ENCODE measurements at regions not wholly inside any gene's neighbourhood (a gene's known extent, or its start where the extent isn't known, plus 50 kb on each side); places are given as distances from the start of the nearest gene placed in this dataset.

DNA sequence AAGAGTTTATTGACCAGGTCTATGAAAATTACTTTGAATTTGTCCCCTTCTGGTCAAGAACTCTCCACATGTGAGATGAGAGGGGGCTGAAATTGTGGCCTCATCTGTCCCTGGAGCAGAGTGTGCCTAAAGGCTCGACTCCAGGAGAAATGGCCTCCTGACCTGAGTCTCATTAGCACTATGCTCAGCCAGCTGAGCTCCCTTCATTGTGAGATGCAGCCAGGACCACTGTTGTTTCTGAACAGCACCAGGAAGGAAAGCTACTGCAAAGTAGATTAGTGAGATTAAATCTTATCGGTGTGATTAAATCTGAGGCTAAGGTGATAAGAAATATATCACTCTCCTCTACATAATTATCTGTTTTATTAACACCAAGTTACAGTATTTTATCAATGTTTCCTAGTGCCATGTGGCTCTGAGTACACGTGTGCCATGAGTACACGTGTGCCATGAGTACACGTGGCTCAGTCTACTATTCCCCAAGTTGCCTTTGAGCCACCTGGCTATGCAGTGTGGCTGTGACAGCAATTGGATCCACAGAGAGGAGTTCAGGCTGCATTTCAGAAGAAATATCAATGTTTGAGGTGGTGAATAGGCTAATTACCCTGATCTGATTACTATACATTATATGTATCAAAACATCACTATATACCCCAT, 126.9 kb downstream of the IPMK start:
- DNase-seq (ENCODE audit: low read depth) = no peak
- TF ChIP-seq, protein P1, sequence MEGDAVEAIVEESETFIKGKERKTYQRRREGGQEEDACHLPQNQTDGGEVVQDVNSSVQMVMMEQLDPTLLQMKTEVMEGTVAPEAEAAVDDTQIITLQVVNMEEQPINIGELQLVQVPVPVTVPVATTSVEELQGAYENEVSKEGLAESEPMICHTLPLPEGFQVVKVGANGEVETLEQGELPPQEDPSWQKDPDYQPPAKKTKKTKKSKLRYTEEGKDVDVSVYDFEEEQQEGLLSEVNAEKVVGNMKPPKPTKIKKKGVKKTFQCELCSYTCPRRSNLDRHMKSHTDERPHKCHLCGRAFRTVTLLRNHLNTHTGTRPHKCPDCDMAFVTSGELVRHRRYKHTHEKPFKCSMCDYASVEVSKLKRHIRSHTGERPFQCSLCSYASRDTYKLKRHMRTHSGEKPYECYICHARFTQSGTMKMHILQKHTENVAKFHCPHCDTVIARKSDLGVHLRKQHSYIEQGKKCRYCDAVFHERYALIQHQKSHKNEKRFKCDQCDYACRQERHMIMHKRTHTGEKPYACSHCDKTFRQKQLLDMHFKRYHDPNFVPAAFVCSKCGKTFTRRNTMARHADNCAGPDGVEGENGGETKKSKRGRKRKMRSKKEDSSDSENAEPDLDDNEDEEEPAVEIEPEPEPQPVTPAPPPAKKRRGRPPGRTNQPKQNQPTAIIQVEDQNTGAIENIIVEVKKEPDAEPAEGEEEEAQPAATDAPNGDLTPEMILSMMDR (conservative IDR thresholded peaks at IDR 0.05; ENCODE audit: low read depth, low read length) = no peak
- H3K4me3 ChIP-seq (ENCODE audit: low read length) = no peak overlapping the region

DNA sequence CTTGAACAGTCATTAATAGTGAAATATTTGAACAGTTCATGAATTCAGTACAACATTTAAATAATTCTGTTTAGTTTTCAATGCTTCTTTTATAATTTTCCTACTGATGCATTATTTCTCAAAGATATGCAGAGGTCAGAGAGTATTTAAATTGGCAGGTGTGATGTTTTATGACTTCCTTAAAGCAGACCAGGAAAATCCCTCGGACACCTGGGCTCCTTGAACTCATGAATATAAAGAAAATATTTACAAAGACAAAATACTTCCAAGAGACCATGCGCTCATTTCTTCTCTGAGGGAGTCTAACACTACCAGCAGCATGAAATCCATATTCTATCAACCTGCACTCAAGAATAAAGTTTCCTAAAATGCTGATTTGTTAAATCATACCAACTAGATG, 127.6 kb downstream of the IPMK start:
- H3K4me3 ChIP-seq (ENCODE audit: low read length) = no peak overlapping the region
- TF ChIP-seq, protein P1 (conservative IDR thresholded peaks at IDR 0.05; ENCODE audit: low read depth, low read length) = no peak
- DNase-seq (ENCODE audit: low read depth) = no peak

DNA sequence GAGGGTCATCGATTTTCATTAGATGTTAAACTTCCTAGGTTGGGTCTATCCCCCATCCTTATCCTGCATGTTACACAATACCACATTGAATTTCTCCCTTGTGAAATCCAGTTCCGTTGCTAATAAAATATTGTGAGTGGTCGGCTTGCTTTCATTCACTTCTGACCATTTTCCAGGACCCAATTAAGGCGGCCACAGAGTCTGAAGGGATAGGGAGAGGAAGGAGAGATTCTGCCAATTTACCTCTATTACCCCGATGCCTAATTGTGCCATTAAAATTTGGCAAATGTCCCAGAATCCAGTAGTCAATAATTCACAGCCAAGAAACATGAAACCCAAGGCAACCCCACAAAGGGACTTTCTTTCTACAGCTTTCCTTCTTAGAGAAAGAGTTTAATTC, 129.9 kb downstream of the IPMK start:
- DNase-seq (ENCODE audit: low read depth) = no peak
- no peak overlapping the region for H3K4me3 ChIP-seq (ENCODE audit: low read length)
- TF ChIP-seq, protein P1 (conservative IDR thresholded peaks at IDR 0.05; ENCODE audit: low read depth, low read length) = no peak

DNA sequence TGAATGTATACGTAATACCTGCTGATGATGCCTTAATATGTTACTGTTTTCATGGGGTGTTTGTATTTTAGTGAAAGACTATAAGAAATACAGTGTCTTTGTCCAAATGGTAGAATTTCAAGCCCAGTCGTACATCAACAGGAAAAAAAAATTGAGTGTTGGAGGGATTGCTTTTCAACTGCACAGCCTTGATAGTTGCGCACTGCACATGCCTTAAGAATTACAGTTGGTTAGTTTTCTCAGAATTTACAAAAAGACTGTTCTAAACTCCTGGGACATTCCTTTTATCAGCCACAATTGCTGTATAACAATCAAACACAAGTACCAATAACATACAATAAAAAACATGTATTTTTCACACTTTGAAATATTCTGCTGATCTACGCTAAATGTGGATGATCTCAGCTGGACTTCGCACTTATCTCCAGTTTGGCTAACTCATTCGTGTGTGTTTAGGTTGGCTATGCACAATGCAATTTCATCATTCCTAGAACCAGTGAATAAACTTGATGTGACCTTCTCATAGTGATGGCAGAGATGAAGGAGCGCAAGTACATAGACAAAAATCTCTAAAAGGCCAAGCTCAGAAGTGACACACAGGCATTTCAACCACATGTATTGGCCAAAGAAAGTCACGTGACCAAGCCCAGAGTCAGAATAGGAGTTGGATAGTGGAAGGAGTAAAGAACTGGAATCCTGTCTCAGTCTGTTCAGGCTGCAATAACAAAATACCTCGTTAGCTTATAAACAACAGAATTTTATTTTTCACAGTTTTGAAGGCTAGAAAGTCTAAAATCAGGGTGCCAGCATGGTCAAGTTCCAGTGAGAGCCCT, 152.3 kb downstream of the IPMK start:
- TF ChIP-seq, protein P1 (conservative IDR thresholded peaks at IDR 0.05; ENCODE audit: low read depth, low read length) = no peak
- no peak for DNase-seq (ENCODE audit: low read depth)

DNA sequence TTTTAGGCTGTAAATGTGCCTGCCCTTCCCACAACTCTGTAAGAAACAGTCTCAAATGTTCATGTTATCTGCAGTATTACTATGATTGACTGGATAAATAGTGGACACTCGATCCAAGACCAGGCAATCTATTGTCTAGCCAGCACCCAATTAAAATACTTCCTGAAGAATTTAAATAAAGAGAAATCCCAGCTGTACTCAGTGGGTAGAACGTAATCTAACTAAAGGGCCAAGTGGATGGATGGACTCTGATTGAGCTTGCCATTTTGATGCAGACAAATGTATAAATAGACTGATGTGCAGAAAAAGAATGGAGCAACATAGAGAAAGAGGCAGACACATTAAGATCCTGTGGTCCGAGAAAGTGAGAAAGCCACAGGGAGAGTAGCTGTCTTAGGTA, 158.0 kb downstream of the IPMK start:
- no peak overlapping the region for H3K4me3 ChIP-seq (ENCODE audit: low read length)
- TF ChIP-seq, protein P1 (conservative IDR thresholded peaks at IDR 0.05; ENCODE audit: low read depth, low read length) = no peak
- DNase-seq (ENCODE audit: low read depth) = no peak

More for the DNA sequence above, 152.3 kb downstream of the IPMK start:
- no peak overlapping the region for H3K4me3 ChIP-seq (ENCODE audit: low read length)

DNA sequence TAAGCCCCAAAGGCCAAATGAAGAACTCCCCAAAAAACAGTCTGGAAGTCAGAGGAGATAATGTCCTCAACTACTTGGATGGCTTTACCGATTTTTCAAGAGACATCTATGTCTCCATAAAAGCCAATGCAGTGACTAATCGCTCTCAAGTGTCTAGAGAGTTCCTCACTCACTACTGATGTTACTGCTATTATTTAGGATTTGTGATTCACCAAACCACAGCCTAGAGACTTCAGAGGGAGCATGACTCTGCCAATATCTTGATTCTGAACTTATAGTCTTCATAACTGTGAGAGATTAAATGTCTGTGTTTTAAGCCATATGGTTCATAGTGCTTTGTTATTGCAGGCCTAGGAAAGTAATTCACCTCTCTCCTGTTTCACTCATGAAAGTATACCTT, 160.2 kb downstream of the IPMK start:
- TF ChIP-seq, protein P1 (conservative IDR thresholded peaks at IDR 0.05; ENCODE audit: low read depth, low read length) = no peak
- H3K4me3 ChIP-seq (ENCODE audit: low read length) = no peak overlapping the region
- no peak for DNase-seq (ENCODE audit: low read depth)
